ENCODE measurements at regions not wholly inside any gene's neighbourhood (a gene's known extent, or its start where the extent isn't known, plus 50 kb on each side); places are given as distances from the start of the nearest gene placed in this dataset.

DNA sequence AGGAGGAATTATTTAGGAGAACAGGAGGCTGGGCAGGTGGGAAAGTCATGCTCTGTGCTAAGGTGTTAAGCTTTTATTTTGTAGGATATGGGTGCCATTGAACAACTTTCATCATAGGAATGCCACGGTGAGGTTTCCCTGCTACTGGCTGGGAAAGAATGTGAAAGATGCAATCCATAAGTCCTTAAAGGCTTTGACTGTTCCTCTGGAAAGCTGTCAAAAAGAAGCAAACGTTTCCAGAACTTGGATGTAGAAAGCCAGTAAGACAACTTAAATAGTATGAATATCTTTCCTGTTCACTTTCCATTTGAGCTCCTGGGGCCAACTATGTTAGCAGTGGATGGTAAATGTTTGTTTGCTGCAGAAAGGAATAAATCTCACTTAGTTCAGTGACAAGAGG is 574.4 kb downstream of the RNF144B start:
- Histone ChIP-seq H3K4me3 (no peak overlapping the region), H3K9me1 (ENCODE audit: control insufficient read depth, insufficient read depth, low read length) (no peaks in the 10 kb centered on the region), H3K27ac (ENCODE audit: extremely low read depth, low read depth, low read length) (no peak overlapping the region), H3K36me3 (ENCODE audit: control insufficient read depth, insufficient read depth, low read length) (no peaks in the 10 kb centered on the region), H3K4me1 (replicated peaks in 1 of 2; ENCODE audit: control insufficient read depth in 2 of 2, insufficient read depth in 2 of 2, low read length in 2 of 2) (no peaks in the 10 kb centered on the region), H3K79me2 (ENCODE audit: control insufficient read depth, insufficient read depth, low read length) (no peaks in the 10 kb centered on the region), H4K20me1 (replicated peaks; ENCODE audit: control insufficient read depth, insufficient read depth, low read length) (no peaks in the 10 kb centered on the region), H3K9me3 (replicated peaks; ENCODE audit: control insufficient read depth, insufficient read depth, low read depth, low read length) (no peaks in the 10 kb centered on the region; the same call in 1 of the 2 replicates), H3K4me2 (ENCODE audit: insufficient read depth, low read length) (no peak overlapping the region), H3K9ac (ENCODE audit: insufficient read depth in 1 of 2, low read depth in 2 of 2, low read length in 2 of 2) (no peak overlapping the region), H3K27me3 (ENCODE audit: control insufficient read depth in 2 of 2, insufficient read depth in 2 of 2, low read length in 2 of 2) (no peaks in the 10 kb centered on the region), H2AFZ (ENCODE audit: low read depth, low read length) (no peak overlapping the region)
- intact Hi-C loops (cut with micrococcal nuclease), result no loop called here
- DNase-seq (ENCODE audit: extremely low read depth in 1 of 4, low spot score in 3 of 4) (no peak), FAIRE-seq (no peak), ATAC-seq (no peak)
- ChIA-PET CTCF (ENCODE audit: low intra/inter-chr PET ratio) (no interaction called here), POLR2A (interaction anchor here (1.7 kb wide), 1 partner anchor 44 kb away, joined by 3 read pairs; no protein-coding TSS in a partner anchor)
- in situ Hi-C loops (cut with MboI), result no loop called here
- BruUV-seq (replicated peaks), result no TSS peak
- no peak for TF ChIP-seq MECOM (CRISPR knock-in tag; IDR thresholded peaks at IDR 0.05)
- 2% methylated on average over 2 of the region's 2 CpGs for WGBS (ENCODE audit: insufficient coverage, low coverage, missing lambda C conversion rate)

DNA sequence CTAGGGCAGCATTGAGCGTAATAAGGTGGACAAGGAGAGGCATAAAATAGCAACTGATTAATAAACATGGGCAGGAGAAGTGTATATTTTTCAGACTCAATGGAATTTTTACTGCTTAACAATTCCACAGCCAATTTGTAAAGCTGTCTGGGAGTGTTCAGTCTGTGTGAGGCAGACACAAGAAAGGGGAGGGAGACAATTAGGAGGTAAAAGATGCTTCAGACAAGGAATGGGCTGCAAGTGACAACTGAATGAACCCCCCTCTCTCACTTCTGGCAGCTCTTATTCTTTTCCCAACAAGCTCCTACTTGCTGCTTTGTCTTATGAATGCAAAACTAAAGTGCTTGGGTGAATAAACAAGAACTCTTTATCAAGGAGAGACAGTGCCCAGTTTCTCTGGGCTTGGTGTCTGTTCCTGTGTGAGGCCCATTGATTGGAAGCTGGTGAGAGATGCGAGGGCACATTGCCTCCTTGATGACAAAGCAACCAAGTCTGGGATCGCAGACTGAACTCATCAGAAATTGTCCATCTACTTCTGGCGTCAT is 575.3 kb downstream of the RNF144B start:
- BruUV-seq (replicated peaks), result no TSS peak
- H3K9ac ChIP-seq (ENCODE audit: insufficient read depth in 1 of 2, low read depth in 2 of 2, low read length in 2 of 2), result no peak overlapping the region
- H3K79me2 ChIP-seq (ENCODE audit: control insufficient read depth, insufficient read depth, low read length), result no peaks in the 10 kb centered on the region
- H3K4me2 ChIP-seq (ENCODE audit: insufficient read depth, low read length), result no peak overlapping the region
- ATAC-seq (no peak), FAIRE-seq (no peak), DNase-seq (ENCODE audit: extremely low read depth in 1 of 4, low spot score in 3 of 4) (no peak)
- no peak for TF ChIP-seq MYC (IDR thresholded peaks at IDR 0.05; ENCODE audit: low read depth, low read length)
- no peak for TF ChIP-seq MYC (CRISPR knock-in tag; IDR thresholded peaks at IDR 0.05; ENCODE audit: borderline replicate concordance, low read depth)
- TF ChIP-seq TAL1 (IDR thresholded peaks at IDR 0.05), result no peak
- TF ChIP-seq CHD4 (IDR thresholded peaks at IDR 0.05; ENCODE audit: insufficient read depth, insufficient replicate concordance, low read depth, low read length, poor library complexity, severe bottlenecking), result no peak
- TF ChIP-seq TSC22D4 (tag; IDR thresholded peaks at IDR 0.05), result no peak
- in situ Hi-C loops (cut with MboI) (no loop called here), intact Hi-C loops (cut with micrococcal nuclease) (no loop called here)
- no peak overlapping the region for H2AFZ ChIP-seq (ENCODE audit: low read depth, low read length)
- no peak overlapping the region for H3K27ac ChIP-seq (ENCODE audit: extremely low read depth, low read depth, low read length)
- H3K4me3 ChIP-seq, result no peak overlapping the region
- H3K27me3 ChIP-seq (ENCODE audit: control insufficient read depth in 2 of 2, insufficient read depth in 2 of 2, low read length in 2 of 2), result no peaks in the 10 kb centered on the region
- CTCF ChIA-PET (ENCODE audit: low intra/inter-chr PET ratio), result no interaction called here
- no peaks in the 10 kb centered on the region for H3K9me1 ChIP-seq (ENCODE audit: control insufficient read depth, insufficient read depth, low read length)
- no peaks in the 10 kb centered on the region for H3K36me3 ChIP-seq (ENCODE audit: control insufficient read depth, insufficient read depth, low read length)
- 9% methylated on average over 4 of the region's 4 CpGs for WGBS (ENCODE audit: insufficient coverage, low coverage, missing lambda C conversion rate)
- no peaks in the 10 kb centered on the region; the same call in 1 of the 2 replicates for H3K9me3 ChIP-seq (replicated peaks; ENCODE audit: control insufficient read depth, insufficient read depth, low read depth, low read length)
- POLR2A ChIA-PET, result interaction anchor here (1.7 kb wide), 1 partner anchor 45 kb away, joined by 3 read pairs; no protein-coding TSS in a partner anchor
- H4K20me1 ChIP-seq (replicated peaks; ENCODE audit: control insufficient read depth, insufficient read depth, low read length), result no peaks in the 10 kb centered on the region
- H3K4me1 ChIP-seq (replicated peaks in 1 of 2; ENCODE audit: control insufficient read depth in 2 of 2, insufficient read depth in 2 of 2, low read length in 2 of 2), result no peaks in the 10 kb centered on the region
